Stimulated activated effector memory CD8-positive, alpha-beta T cell treated with anti-CD3 and anti-CD28 coated beads, Interleukin-12 subunit alpha, Interleukin-12 subunit beta, amount 100 ng/mL, for 72 hours (primary cell): ENCODE measurements at regions not wholly inside any gene's neighbourhood (a gene's known extent, or its start where the extent isn't known, plus 50 kb on each side); places are given as distances from the start of the nearest gene placed in this dataset.
"Not testable (repeated sequence)": the region's sequence is repeated elsewhere in the genome, so short reads cannot be mapped to it uniquely, and the experiment has no call there.

ENCODE experiments used
- ATAC-seq: fragments of 150-1000 bp; cut with Tn5 transposase; 2 replicates; pipeline ENCODE4 v1.10.0; 2021
- DNase-seq, 2 donors: peaks; one replicate each; pipeline ENCODE4 v3.0.0; 2021 to 2022; ENCODE audit warnings: low spot score in 2 of 2
- H3K27ac Mint-ChIP-seq: one replicate; pipeline ENCODE4 v1.8.0; 2022; ENCODE audit warnings: mild to moderate bottlenecking, mixed read lengths
- H3K36me3 Mint-ChIP-seq: one replicate; pipeline ENCODE4 v1.8.0; 2022; ENCODE audit warnings: mild to moderate bottlenecking, mixed read lengths
- H3K4me1 Mint-ChIP-seq: one replicate; pipeline ENCODE4 v1.8.0; 2022; ENCODE audit warnings: mixed read lengths
- H3K4me3 Mint-ChIP-seq: one replicate; pipeline ENCODE4 v1.8.0; 2022; ENCODE audit warnings: mild to moderate bottlenecking, mixed read lengths
- H3K9me3 Mint-ChIP-seq: one replicate; pipeline ENCODE4 v1.8.0; 2022; ENCODE audit warnings: mixed read lengths

DNA sequence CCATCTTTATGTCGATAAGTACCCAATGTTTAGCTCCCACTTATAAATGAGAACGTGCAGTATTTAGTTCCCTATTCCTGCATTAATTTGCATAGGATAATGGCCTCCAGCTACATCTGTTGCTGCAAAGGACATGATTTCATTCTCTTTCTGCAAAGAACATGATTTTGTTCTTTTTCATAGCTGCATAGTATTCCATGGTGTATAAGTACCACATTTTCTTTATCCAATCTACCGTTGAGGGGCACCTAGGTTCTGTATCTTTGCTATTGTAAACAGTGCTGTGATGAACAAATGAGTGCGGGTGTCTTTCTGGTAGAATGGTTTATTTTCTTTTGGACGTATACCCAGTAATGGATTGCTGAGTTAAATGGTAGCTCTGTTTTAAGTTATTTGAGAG, 63.0 kb downstream of the HLX start:
- Mint-ChIP-seq H3K27ac (no peak overlapping the region), H3K9me3 (no peaks in the 10 kb centered on the region), H3K4me1 (no peaks in the 10 kb centered on the region), H3K4me3 (no peak overlapping the region), H3K36me3 (no peaks in the 10 kb centered on the region)
- ATAC-seq, result no peak
- DNase-seq, result no peak

DNA sequence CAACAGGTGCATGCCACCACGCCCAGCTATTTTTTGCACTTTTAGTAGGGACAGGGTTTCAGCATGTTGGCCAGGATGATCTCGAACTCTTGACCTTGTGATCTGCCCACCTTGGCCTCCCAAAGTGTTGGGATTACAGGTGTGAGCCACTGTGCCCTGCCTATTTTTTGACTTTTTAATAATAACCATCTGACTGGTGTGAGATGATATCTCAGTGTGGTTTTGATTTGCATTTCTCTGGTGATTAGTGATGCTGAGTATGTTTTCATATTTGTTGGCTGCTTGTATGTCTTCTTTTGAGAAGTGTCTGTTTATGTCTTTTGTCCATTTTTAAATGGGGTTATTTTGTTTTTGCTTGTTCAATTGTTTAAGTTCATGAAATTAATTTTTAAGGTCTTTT, 63.7 kb downstream of the HLX start:
- DNase-seq, H3K36me3 Mint-ChIP-seq: not testable (repeated sequence)

DNA sequence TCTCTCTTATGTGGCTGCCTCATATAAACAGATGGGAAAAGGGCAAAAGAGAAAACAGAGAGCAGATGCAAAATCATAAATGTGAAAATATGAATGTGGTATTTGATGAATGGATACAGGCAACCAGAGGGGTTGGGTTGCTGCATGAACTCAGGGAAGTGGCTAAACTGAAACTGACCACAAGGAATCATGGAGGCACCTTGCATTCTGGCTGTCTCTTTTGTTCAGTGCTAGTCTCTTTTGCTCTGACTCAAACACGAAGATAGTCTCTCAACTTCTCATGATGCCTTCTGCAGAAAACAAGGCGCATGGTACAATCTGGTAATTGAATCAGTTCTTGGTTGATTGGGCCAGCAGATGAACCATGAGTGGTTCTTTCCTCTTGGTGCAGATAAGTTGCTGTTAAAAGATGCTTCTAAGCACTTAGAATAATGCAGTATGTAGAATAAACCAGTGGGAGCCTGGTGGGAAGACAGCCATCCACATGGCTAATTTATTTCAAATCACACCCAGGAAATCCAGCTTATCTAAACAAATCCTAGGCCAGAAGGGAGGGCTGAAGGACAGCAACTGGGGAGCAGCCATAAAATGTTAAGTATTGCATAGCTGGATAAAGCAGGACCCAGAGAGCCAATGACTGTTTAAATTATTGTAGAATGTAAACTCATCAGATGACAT, 64.2 kb downstream of the HLX start:
- DNase-seq (no peak), ATAC-seq (no peak)
- Mint-ChIP-seq H3K36me3 (no peaks in the 10 kb centered on the region), H3K27ac (no peak overlapping the region), H3K4me3 (no peak overlapping the region), H3K9me3 (no peaks in the 10 kb centered on the region), H3K4me1 (no peaks in the 10 kb centered on the region)

More for the DNA sequence above, 63.7 kb downstream of the HLX start:
- H3K27ac Mint-ChIP-seq, H3K4me3 Mint-ChIP-seq, H3K4me1 Mint-ChIP-seq, H3K9me3 Mint-ChIP-seq, ATAC-seq: not testable (repeated sequence)

DNA sequence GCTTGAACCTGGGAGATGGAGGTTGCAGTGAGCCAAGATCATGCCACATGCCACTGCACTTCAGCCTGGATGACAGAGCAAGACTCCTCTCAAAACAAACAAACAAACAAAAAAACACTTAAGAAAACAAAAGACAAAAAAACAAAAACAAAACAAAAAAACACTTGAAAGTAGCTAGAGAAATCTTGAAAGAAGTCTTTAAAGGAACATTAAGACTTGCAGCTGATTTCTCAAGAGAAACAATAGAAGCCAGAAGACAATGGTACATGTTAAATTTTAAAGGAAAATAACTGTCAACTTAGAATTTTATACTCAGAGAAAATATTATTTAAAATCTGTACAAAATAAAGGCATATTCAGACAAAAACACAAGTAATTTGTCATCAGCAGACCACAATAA, 71.3 kb downstream of the HLX start:
- DNase-seq (no peak), ATAC-seq (no peak)
- peaks cover 3% of the 10 kb centered on the region for H3K9me3 Mint-ChIP-seq
- H3K4me3 Mint-ChIP-seq, result no peak overlapping the region
- no peaks in the 10 kb centered on the region for H3K36me3 Mint-ChIP-seq
- H3K27ac Mint-ChIP-seq, result no peak overlapping the region
- H3K4me1 Mint-ChIP-seq, result no peaks in the 10 kb centered on the region

DNA sequence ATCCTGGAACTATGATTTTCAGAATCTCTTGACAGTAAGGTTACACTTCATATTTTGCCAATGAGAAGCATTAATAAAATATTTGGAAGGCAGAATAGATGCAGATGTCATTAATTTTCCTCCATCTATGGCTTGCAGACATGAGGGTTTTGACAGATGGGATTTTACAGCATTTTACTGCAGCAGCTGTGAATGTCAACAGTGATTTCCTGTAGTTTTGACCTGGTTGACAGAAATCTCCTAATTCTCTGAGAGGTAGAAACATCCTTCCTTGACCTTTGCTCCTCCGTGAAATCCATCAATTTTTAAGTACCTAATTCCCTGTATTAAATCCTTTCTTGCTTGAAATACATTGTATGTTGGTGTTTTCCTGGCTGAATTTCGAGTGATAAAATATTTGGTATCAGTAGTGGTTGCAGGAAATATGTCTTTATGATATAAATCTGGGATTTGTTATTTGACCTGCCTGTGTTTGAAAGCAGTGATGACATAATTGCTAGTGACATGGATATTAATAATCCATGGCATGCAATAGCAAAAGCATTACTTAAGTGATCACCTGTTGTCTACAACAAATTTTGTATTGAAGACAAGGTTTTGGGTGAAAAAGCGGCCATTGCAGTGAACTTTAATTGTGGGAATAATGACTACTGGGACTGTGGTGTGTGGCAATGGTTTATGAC, 73.9 kb downstream of the HLX start:
- Mint-ChIP-seq H3K4me1 (no peaks in the 10 kb centered on the region), H3K9me3 (peaks cover 3% of the 10 kb centered on the region), H3K27ac (no peak overlapping the region), H3K36me3 (no peaks in the 10 kb centered on the region), H3K4me3 (no peak overlapping the region)
- DNase-seq, result no peak
- no peak for ATAC-seq

DNA sequence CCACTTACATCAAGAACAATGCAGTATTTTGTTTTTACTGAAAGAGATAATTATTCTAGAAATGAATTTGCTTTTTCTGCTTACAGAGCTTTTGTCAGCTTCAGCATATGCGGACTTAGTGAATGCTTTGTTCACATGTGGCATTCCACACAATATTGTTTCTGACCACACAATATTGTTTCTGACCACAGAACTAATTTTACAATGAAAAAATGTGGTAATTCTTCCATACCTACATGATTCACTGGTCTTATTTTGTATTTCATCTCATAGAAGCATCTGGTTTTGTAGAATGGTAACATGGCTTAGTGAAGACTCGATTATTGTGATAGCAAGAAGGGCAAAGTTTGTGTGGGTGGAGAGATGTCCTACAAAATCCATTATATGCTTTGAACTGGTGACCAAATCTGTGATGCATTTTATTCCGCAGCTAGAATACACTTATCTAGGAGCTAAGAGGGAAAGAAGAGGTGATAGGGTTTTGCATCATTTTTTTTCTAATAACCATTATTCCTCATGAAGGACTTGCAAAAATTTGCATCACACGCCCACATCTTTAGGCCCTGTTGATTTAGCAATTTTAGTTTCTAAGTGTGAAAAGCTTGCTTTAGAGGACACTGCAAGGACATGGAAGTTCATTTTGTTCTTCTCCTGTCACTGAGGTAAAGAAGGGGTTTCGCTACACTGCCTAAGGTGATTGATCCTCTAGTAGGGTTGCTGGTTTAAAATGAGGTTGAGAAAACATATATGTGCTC, 75.3 kb downstream of the HLX start:
- Mint-ChIP-seq H3K9me3 (peaks cover 7% of the 10 kb centered on the region), H3K4me1 (no peaks in the 10 kb centered on the region), H3K27ac (no peak overlapping the region), H3K4me3 (no peak overlapping the region), H3K36me3 (no peaks in the 10 kb centered on the region)
- DNase-seq (no peak), ATAC-seq (no peak)

DNA sequence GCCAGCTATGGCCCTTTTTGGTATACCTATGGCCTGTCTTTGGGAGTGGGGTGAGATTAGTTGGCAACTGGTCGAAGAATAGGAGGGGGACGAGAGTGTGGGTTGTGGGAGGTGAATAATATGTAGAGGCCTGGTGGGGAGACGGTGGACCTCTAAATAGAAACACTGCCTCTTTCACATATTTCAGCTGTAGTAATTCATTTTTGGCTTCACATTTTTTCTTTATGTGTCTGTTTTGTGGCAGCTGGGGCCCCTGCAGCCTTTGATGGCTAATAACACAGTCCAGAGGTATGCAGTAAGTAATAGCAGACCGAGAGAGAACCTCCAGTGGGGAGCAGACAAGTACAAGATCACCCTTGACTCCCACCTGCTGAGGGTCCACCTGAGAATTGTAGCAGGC, 75.9 kb downstream of the HLX start:
- no peak for ATAC-seq

DNA sequence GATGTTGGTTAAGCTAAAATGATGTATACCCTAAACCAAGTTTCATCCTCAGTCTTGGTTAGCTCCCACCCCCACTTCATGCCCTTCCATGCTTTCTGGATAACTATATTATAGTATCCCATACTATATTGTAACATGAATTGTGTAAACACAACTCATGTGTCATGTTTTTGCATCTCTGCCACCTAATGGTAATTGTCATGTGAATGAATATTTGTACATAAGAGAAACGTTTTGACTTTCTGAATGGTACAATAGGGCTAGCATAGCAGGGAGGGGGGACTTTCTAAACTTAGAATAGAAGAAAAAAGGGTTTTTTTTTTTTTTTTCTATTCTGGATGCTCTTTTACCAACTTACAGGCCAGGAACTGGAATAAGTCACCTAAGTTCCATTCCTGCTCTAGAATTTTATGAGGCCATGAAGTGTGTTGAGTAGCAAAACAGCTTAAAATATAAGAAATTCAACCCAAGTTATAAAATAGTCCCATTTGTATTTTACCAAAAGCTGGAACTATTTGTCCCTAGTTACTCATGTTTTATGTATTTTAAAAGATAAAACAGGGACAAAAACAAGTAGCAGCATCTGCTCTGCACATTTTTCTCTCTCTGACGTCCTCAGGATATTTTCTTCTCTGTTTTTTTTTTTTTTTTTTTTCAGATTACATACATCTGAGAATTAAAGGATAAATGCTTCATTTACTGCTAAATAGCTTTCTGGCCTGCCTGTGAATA, 77.4 kb downstream of the HLX start:
- DNase-seq (no peak), ATAC-seq (no peak)
- no peak overlapping the region for H3K4me3 Mint-ChIP-seq
- no peaks in the 10 kb centered on the region for H3K4me1 Mint-ChIP-seq
- H3K36me3 Mint-ChIP-seq, result no peaks in the 10 kb centered on the region
- no peak overlapping the region for H3K27ac Mint-ChIP-seq
- peaks cover 4% of the 10 kb centered on the region for H3K9me3 Mint-ChIP-seq

More for the DNA sequence above, 75.9 kb downstream of the HLX start:
- Mint-ChIP-seq H3K9me3 (peaks cover 4% of the 10 kb centered on the region), H3K27ac (no peak overlapping the region), H3K36me3 (no peaks in the 10 kb centered on the region), H3K4me1 (no peaks in the 10 kb centered on the region), H3K4me3 (no peak overlapping the region)
- no peak for DNase-seq

DNA sequence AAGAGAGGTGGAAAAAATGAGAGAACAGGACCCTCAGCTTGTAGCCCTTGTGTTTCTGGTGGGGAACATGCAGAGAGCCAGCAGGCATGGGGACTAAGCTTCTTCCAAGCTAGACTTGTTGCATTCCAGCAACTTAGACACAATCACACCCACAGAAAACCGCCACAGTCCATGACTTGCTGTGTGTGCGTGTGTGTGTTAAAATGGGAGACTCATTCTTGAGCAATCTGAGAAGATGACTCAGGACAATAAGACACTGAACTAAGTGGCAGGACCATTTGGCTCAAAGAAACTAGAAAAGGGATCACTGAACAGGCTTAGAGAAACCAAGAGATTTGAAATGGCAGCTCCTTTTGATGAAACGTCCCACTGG, 78.0 kb downstream of the HLX start:
- no peak for DNase-seq
- no peak overlapping the region for H3K4me3 Mint-ChIP-seq
- H3K9me3 Mint-ChIP-seq, result peaks cover 4% of the 10 kb centered on the region

DNA sequence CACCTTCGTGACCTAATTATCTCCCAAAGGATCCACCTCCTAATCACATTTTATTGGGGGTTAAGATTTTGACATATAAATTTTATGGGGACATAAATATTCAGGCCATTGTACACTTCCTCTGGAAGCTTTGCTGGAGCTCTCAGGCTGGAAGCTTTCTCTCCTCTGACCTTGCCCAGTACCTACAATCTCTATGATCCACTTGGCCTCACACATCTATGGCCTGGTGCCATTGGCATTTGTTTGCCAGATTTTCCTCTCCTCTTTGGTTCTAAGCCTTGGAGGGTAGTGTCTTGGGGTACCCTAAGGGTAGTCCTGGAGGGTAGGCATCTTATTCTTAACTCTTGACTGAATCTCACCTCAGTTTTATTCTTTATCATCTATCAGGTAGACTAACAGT, 79.0 kb downstream of the HLX start:
- H3K4me1 Mint-ChIP-seq, result no peaks in the 10 kb centered on the region
- peaks cover 4% of the 10 kb centered on the region for H3K9me3 Mint-ChIP-seq

More for the DNA sequence above, 78.0 kb downstream of the HLX start:
- no peak overlapping the region for H3K27ac Mint-ChIP-seq
- H3K4me1 Mint-ChIP-seq, result no peaks in the 10 kb centered on the region
- ATAC-seq, result no peak
- H3K36me3 Mint-ChIP-seq, result no peaks in the 10 kb centered on the region

DNA sequence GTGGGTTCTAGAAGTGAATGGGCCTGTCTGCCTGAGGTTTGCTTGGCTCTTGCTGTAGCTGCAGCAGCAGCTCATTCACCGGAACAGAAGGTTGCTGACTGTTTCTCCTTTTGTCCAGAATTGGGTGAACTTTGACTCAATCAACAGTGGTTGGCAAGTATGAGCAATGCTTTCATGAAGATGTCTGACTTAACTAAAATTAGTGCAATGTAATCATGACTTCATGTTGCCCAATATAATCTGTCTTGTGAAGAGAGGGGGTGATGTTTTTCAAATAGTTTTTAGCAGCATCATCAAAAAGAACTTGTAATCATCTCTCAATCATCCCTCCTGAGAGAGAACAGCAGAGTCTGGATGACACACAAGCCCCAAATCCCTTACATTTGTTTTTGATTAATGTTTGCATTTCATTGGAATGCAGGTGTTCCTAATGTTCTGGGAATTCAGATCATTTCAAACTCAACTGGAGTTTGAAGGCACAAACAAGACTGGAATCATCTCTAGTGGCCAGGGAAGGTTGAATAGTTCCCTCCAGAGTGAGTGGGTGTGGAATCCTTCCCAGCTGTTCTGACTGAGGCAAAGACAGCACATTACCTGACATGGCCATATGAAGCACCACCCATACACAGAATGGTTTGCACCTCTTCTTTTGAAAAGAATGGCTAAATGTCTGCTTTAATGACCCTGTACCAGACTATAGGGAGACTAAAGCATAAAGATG, 82.9 kb downstream of the HLX start:
- ATAC-seq, result no peak
- Mint-ChIP-seq H3K9me3 (peaks cover 6% of the 10 kb centered on the region), H3K4me3 (no peak overlapping the region), H3K4me1 (no peaks in the 10 kb centered on the region), H3K36me3 (no peaks in the 10 kb centered on the region), H3K27ac (no peak overlapping the region)
- DNase-seq, result no peak

More for the DNA sequence above, 79.0 kb downstream of the HLX start:
- no peak for DNase-seq
- ATAC-seq, result no peak
- no peak overlapping the region for H3K4me3 Mint-ChIP-seq
- H3K27ac Mint-ChIP-seq, result no peak overlapping the region
- H3K36me3 Mint-ChIP-seq, result no peaks in the 10 kb centered on the region

DNA sequence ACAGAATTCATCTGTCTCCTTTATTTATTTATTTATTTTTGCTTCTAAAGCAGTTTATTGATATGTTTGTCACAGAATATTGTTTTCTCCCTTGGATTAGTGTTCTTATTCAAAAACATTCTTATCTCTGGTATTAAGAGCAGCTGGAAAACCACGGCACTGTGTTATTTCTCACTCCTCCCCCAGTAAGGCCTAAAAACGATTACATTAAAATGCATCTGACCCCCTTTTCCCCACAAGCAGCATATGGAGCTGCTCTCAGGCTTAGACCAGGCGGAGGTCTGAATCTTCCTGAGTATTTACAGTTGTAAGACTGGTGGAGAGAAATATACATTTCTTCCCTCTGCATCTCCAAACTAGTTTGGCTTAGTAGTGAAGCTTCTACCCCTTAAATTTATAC, 86.8 kb downstream of the HLX start:
- H3K4me1 Mint-ChIP-seq, result no peaks in the 10 kb centered on the region
- H3K27ac Mint-ChIP-seq, result no peak overlapping the region
- no peak overlapping the region for H3K4me3 Mint-ChIP-seq
- ATAC-seq (no peak), DNase-seq (no peak)
- H3K36me3 Mint-ChIP-seq, result no peaks in the 10 kb centered on the region
- H3K9me3 Mint-ChIP-seq, result peaks cover 3% of the 10 kb centered on the region

DNA sequence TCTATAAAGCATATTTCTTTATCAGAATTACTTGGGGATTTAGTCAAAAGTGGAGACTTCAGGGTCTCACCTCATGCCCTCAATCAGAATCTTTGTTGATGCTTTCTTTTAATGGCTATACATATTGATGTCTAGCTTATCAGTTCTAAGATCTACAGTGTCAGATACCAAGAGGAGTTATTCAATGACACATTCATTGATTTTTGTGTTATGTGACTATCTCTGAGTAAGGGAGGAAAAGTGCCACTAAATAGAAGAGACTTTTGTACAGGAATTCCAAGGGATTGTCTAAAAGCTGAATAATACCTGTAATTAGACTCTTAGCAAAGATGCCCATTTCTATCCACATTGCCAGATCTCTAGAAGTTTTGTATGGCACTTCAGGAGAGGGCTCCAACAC, 87.2 kb downstream of the HLX start:
- DNase-seq (no peak), ATAC-seq (no peak)
- Mint-ChIP-seq H3K36me3 (no peaks in the 10 kb centered on the region), H3K27ac (no peak overlapping the region), H3K4me3 (no peak overlapping the region), H3K4me1 (no peaks in the 10 kb centered on the region), H3K9me3 (peaks cover 3% of the 10 kb centered on the region)

DNA sequence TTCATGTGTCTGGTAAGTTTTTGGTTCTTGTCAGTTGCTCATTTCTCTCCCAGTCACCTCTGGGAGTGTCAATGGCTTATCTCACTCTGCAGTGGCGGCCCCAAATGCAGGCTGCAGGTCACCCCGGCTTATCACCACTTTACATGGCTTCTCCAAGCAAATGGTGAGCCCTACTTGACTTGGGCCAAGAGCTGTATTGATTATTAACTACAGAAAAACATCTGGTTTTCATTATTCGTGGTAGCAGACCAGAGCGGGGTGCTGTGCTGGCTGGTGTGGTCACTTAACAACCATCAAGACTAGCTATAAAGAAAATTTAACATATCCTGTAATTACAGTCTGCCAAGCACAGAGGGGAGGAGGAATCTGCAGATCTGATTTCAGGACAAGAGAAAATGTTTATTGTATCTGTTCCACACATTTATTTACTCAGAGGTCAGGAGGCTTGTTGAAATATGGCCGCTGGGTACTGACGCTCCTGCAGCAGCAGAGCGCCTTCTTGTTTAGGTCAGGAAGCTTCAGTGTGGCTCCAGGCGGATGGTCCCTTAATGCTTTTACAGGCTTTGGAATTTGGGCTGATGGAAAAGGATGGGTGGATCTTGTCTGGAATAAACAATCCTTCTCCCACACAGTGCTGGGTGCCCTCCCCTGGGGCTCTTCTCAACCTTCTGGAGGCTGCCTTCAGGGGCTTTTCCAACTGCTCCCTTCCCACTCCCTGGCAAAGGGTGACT, 87.8 kb downstream of the HLX start:
- ATAC-seq (no peak), DNase-seq (no peak)
- H3K4me3 Mint-ChIP-seq, result no peak overlapping the region
- no peaks in the 10 kb centered on the region for H3K36me3 Mint-ChIP-seq
- no peak overlapping the region for H3K27ac Mint-ChIP-seq
- H3K4me1 Mint-ChIP-seq, result no peaks in the 10 kb centered on the region
- peaks cover 3% of the 10 kb centered on the region for H3K9me3 Mint-ChIP-seq
